GM18951 (cell line): ENCODE measurements at regions not wholly inside any gene's neighbourhood (a gene's known extent, or its start where the extent isn't known, plus 50 kb on each side); places are given as distances from the start of the nearest gene placed in this dataset.

Source experiments
- POLR2A ChIP-seq: IDR thresholded peaks from 4 replicates; pipeline ENCODE4 v1.6.1; 2011; ENCODE audit warnings: mild to moderate bottlenecking; ENCODE audit not compliant: insufficient read length, insufficient read depth; ENCODE audit errors: extremely low read depth
- in situ Hi-C: fragments of 300-500 bp; cut with MboI; formaldehyde crosslinking; loops from one replicate; pipeline ENCODE4 v1.12.0; 2022; ENCODE audit warnings: low sequenced_read_pairs, mixed read lengths, inconsistent platforms; ENCODE audit not compliant: unreplicated experiment

- TF ChIP-seq POLR2A, result no peak
- in situ Hi-C loops, result no loop called here
These were observed 242.2 kb downstream of the CSNK1G3 start for GRCh38 chr5:123753937-123754891.

DNA sequence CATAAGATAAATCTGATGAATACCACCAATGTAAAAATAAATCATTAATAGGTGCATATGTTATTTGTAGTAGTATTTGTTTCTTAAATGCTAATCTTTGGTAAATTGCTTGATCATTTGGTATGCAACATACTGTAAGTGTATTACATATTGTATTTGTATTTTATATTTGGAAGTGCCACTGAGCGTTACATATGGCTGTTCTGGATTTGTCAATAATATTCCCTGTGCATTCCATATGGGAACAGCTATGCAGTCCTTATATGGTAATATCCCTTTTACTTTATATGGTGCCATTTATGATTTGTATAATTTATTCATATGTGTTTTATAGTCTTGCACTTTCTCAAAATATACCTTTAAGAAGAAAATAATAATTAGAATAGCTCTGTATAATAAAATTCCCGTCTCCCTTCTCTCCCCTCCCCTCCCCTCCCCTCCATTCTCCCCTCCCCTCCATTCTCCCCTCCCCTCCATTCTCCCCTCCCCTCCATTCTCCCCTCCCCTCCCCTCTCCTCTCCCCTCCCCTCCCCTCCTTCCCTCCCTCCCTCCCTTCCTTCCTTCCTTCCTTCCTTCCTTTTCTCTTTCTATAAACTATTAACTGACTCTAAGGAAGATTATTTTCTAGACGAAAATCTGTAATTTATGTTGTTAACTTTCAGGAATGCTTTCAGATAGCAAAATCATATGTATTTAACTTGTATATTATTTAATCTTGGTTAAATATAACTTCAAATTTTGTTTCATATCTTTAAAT lies 241.4 kb downstream of the CSNK1G3 start:
- TF ChIP-seq POLR2A, result no peak
- in situ Hi-C loops, result no loop called here

- TF ChIP-seq POLR2A, result no peak
- in situ Hi-C loops, result no loop called here
These were observed 240.7 kb downstream of the CSNK1G3 start for GRCh38 chr5:123752552-123753179.

DNA sequence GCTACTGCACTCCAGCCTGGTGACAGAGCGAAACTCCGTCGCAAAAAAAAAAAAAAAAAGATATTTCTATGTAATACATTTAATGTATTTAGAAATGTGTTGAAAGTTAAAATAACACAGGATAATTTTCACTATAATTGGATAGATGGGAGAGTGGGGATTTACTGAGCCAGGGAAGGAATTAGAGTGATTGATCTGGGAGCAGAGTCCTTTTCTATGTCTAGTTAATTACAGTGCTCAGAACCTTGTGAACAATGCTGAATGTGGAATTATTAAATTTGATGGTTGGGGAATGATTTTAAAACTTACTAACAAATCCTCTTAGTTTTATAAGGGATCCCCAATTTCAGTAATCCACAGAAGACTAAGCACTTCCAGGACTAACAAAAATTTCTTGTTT lies 239.7 kb downstream of the CSNK1G3 start:
- no peak for TF ChIP-seq POLR2A
- in situ Hi-C loops, result no loop called here

- in situ Hi-C loops, result no loop called here
- no peak for TF ChIP-seq POLR2A
These were observed 236.3 kb downstream of the CSNK1G3 start for GRCh38 chr5:123748239-123748638.

DNA sequence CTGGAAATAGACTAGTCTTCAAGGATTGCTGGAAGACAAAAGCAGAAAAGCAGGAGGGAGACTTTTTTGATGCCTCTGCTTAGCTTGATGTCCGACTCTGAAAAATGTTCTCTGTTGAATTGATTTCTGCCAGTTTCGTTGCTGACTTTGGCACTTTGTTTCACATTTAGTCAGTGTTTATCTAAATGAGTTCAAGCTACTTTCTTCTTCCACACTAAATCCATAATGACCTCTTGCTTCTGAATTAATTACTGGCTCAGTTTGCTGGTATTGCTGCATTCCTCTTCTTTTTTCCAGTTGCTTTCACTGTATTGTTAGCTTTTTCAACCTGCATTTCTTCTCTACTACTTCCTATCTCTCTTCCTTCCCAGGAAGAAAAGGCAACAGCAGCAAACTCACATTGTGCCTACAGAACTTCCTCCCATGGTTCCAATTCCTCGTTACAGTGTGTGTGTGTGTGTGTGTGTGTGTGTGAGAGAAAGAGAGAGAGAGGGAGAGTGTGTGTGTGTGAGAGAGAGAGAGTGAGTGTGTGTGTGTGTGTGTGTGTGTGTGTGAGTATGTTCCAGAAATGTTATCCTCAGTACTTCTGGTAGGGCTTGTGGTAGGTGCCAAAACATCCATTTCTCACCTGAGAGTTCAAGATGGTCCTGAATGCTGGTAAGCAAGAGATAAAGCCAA lies 234.8 kb downstream of the CSNK1G3 start:
- in situ Hi-C loops, result no loop called here
- TF ChIP-seq POLR2A, result no peak

DNA sequence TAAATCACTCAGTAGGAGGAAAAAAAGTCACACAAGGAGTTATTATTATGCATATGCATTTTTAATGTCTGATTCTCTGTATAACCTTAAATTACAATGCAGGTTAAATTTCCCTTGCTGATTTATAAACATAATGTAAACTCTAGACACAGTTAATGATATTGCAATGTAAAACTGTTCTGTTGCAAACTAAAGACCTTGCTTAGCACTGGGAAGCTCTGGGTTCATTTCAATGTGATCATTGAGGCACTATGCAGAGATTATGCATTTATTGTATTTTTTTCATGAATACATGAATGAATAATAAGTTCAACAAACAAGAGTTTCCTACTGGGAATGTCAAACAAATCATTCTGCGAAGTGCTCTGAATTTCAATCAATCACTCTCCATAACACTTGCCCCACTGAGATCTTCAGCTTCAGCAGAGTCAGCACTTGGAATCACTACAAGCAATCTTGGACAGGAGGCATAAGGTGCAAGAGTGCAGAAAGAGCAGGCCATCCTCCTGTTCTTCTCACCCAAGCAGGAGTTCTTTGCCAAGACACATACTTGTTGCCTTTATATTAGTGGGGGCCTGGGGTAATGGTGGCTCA lies 232.1 kb downstream of the CSNK1G3 start:
- TF ChIP-seq POLR2A, result no peak
- in situ Hi-C loops, result no loop called here

GRCh38 chr5:123735384-123735783 lies 223.4 kb downstream of the CSNK1G3 start:
- TF ChIP-seq POLR2A, result no peak
- in situ Hi-C loops, result no loop called here

DNA sequence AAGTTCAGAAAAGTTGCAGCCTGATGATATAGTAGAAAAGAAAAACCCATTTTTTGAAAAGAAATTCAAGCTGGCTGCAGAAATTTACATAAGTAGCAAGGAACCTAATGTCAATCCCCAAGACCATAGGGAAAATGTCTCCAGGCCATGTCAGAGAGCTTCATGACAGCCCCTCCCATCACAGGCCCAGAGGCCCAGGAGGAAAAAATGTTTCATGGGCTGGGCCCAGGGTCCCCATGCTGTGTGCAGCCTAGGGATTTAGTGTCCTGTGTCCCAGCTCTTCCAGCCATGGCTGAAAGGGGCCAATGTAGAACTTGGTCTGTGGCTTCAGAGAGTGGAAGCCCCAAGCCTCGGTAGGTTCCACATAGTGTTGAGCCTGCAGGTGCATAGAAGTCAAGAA lies 220.3 kb downstream of the CSNK1G3 start:
- TF ChIP-seq POLR2A, result no peak
- in situ Hi-C loops, result no loop called here

DNA sequence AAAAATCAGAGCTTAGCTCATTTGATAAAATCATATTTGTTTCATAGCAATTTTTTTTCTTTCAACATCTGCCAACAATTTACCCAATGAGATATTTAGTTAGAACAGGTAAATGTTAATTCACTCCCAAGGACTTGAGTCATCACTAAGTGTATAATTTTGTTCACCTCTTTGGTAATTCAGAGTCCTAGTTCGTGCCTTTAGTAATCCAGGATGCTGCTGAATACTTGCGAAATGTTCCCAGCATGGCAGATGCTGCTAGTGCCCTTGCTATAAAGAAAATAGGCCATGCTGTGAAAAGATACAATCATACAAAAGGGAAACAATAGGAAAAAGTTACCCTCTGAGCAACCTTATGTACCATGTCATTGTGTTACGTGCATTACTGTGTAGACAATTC lies 210.5 kb downstream of the CSNK1G3 start:
- no peak for TF ChIP-seq POLR2A
- in situ Hi-C loops, result no loop called here

DNA sequence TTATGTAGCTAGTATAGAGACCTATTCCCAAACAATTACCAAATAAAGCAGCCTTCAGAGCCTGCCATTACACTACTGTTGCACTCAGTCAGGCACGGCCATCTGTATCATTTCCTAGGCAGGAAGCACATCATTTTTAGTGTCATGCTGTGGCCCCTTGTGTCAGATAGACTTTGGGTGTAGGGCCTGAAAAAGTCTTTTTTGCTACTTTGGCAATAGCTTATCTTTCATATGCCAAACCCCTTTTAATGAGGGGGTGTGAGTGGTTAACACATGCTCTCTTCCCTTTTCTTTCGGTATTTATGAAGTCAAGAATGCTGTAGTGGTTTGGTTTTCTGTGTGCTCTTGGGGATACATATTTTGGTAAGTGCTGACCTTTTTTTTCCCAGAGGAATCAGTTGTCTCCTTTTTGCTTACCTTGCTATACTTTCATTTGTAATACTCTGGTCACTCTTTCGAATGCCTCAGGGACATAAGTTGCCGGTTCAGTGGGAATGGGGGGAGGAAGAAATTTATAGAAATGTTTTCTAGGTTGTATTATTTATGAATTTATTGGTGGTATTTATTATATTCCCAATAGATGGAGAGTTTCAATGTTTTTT lies 209.8 kb downstream of the CSNK1G3 start:
- in situ Hi-C loops, result no loop called here
- no peak for TF ChIP-seq POLR2A

- TF ChIP-seq POLR2A, result no peak
- in situ Hi-C loops, result no loop called here
These were observed 209.0 kb downstream of the CSNK1G3 start for GRCh38 chr5:123720955-123721354.
